ENCODE measurements at regions not wholly inside any gene's neighbourhood (a gene's known extent, or its start where the extent isn't known, plus 50 kb on each side); places are given as distances from the start of the nearest gene placed in this dataset.

- POLR2A ChIA-PET, result interaction anchor here (1.7 kb wide), 1 partner anchor 45 kb away, joined by 3 read pairs; no protein-coding TSS in a partner anchor
- H3K4me1 Mint-ChIP-seq (ENCODE audit: insufficient read depth, unreplicated experiment), result peaks cover 23% of the 10 kb centered on the region
- intact Hi-C loops (cut with micrococcal nuclease), result no loop called here
- CTCF ChIA-PET, result interaction anchor here (0.6 to 1.1 kb wide), 4 partner anchors 11 to 407 kb away, joined by 3 to 5 read pairs (median 3); no protein-coding TSS in a partner anchor
- no peaks in the 10 kb centered on the region for H3K27me3 Mint-ChIP-seq (ENCODE audit: insufficient read depth, unreplicated experiment)
- DNase-seq (ENCODE audit: unreplicated experiment), result no peak
- no TSS peak for BruUV-seq (replicated peaks)
- no peak overlapping the region for H3K27ac Mint-ChIP-seq (ENCODE audit: low read depth, unreplicated experiment)
- H3K36me3 Mint-ChIP-seq (ENCODE audit: insufficient read depth, unreplicated experiment), result no peaks in the 10 kb centered on the region
- no peak overlapping the region for H3K4me3 Mint-ChIP-seq (ENCODE audit: unreplicated experiment)
- TF ChIP-seq, protein P1, sequence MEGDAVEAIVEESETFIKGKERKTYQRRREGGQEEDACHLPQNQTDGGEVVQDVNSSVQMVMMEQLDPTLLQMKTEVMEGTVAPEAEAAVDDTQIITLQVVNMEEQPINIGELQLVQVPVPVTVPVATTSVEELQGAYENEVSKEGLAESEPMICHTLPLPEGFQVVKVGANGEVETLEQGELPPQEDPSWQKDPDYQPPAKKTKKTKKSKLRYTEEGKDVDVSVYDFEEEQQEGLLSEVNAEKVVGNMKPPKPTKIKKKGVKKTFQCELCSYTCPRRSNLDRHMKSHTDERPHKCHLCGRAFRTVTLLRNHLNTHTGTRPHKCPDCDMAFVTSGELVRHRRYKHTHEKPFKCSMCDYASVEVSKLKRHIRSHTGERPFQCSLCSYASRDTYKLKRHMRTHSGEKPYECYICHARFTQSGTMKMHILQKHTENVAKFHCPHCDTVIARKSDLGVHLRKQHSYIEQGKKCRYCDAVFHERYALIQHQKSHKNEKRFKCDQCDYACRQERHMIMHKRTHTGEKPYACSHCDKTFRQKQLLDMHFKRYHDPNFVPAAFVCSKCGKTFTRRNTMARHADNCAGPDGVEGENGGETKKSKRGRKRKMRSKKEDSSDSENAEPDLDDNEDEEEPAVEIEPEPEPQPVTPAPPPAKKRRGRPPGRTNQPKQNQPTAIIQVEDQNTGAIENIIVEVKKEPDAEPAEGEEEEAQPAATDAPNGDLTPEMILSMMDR (IDR thresholded peaks at IDR 0.05; ENCODE audit: unreplicated experiment), result no peak
- H3K9me3 Mint-ChIP-seq (ENCODE audit: unreplicated experiment), result no peaks in the 10 kb centered on the region
These were observed 134.2 kb downstream of the DICER1 start for GRCh38 chr14:95023115-95023514.

DNA sequence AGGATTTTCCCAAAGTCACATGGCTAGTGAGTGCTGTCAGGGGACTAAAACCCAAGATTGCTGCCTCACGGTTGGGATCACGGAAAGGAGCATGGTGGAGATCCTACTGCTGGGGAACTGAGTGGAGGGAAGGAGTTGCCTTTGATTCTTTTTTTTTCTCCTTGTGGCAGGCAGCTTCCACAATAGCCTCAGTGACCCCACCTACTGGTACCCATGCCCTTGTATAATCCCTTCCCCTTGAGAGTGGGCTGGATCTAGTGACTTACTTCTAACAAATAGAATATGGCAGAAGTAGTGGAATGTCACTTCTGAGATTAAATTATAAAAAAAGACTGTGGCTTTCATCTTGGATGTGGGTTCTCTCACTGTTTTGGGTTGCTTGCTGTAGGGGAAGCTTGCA, 135.7 kb downstream of the DICER1 start:
- no peak for DNase-seq (ENCODE audit: unreplicated experiment)
- ChIA-PET CTCF (no interaction called here), POLR2A (interaction anchor here (0.7 kb wide), 1 partner anchor 78 kb away, joined by 3 read pairs; no protein-coding TSS in a partner anchor)
- Mint-ChIP-seq H3K27ac (ENCODE audit: low read depth, unreplicated experiment) (no peak overlapping the region), H3K27me3 (ENCODE audit: insufficient read depth, unreplicated experiment) (no peaks in the 10 kb centered on the region), H3K4me1 (ENCODE audit: insufficient read depth, unreplicated experiment) (peaks cover 23% of the 10 kb centered on the region), H3K4me3 (ENCODE audit: unreplicated experiment) (no peak overlapping the region), H3K9me3 (ENCODE audit: unreplicated experiment) (no peaks in the 10 kb centered on the region), H3K36me3 (ENCODE audit: insufficient read depth, unreplicated experiment) (no peaks in the 10 kb centered on the region)
- no TSS peak for BruUV-seq (replicated peaks)
- TF ChIP-seq, protein P1 (IDR thresholded peaks at IDR 0.05; ENCODE audit: unreplicated experiment), result no peak
- intact Hi-C loops (cut with micrococcal nuclease), result no loop called here

- no peak overlapping the region for H3K27ac Mint-ChIP-seq (ENCODE audit: low read depth, unreplicated experiment)
- no peaks in the 10 kb centered on the region for H3K27me3 Mint-ChIP-seq (ENCODE audit: insufficient read depth, unreplicated experiment)
- POLR2A ChIA-PET, result interaction anchor here (0.6 to 1.5 kb wide), 6 partner anchors 18 to 515 kb away, joined by 3 read pairs; no protein-coding TSS in a partner anchor
- no peaks in the 10 kb centered on the region for H3K9me3 Mint-ChIP-seq (ENCODE audit: unreplicated experiment)
- H3K4me1 Mint-ChIP-seq (ENCODE audit: insufficient read depth, unreplicated experiment), result peaks cover 14% of the 10 kb centered on the region
- intact Hi-C loops (cut with micrococcal nuclease), result no loop called here
- no TSS peak for BruUV-seq (replicated peaks)
- H3K4me3 Mint-ChIP-seq (ENCODE audit: unreplicated experiment), result no peak overlapping the region
- TF ChIP-seq, protein P1 (IDR thresholded peaks at IDR 0.05; ENCODE audit: unreplicated experiment), result no peak
- no peaks in the 10 kb centered on the region for H3K36me3 Mint-ChIP-seq (ENCODE audit: insufficient read depth, unreplicated experiment)
- DNase-seq (ENCODE audit: unreplicated experiment), result peak; percentile 72
- CTCF ChIA-PET, result interaction anchor here (0.9 kb wide), 1 partner anchor 179 kb away, joined by 3 read pairs; no protein-coding TSS in a partner anchor
These were observed 138.5 kb downstream of the DICER1 start for GRCh38 chr14:95018821-95019220.

GRCh38 chr14:95015046-95015445, 142.3 kb downstream of the DICER1 start:
- peaks cover 14% of the 10 kb centered on the region for H3K27me3 Mint-ChIP-seq (ENCODE audit: insufficient read depth, unreplicated experiment)
- intact Hi-C loops (cut with micrococcal nuclease), result no loop called here
- TF ChIP-seq, protein P1 (IDR thresholded peaks at IDR 0.05; ENCODE audit: unreplicated experiment), result no peak
- H3K4me1 Mint-ChIP-seq (ENCODE audit: insufficient read depth, unreplicated experiment), result peaks cover 13% of the 10 kb centered on the region
- no peak overlapping the region for H3K4me3 Mint-ChIP-seq (ENCODE audit: unreplicated experiment)
- DNase-seq (ENCODE audit: unreplicated experiment), result no peak
- ChIA-PET CTCF (interaction anchor here (0.6 to 1.4 kb wide), 3 partner anchors 8 to 326 kb away, joined by 3 to 4 read pairs (median 4); no protein-coding TSS in a partner anchor), POLR2A (interaction anchor here (0.9 to 1.3 kb wide), 2 partner anchors 9 to 32 kb away, joined by 3 read pairs; no protein-coding TSS in a partner anchor)
- BruUV-seq (replicated peaks), result no TSS peak
- peaks cover 2% of the 10 kb centered on the region for H3K36me3 Mint-ChIP-seq (ENCODE audit: insufficient read depth, unreplicated experiment)
- no peak overlapping the region for H3K27ac Mint-ChIP-seq (ENCODE audit: low read depth, unreplicated experiment)
- H3K9me3 Mint-ChIP-seq (ENCODE audit: unreplicated experiment), result peaks cover 8% of the 10 kb centered on the region
